Activated T-helper 17 cell treated with anti-CD3 and anti-CD28 coated beads, Interleukin-2, amount 50 U/mL, for 72 hours (primary cell): ENCODE measurements at regions not wholly inside any gene's neighbourhood (a gene's known extent, or its start where the extent isn't known, plus 50 kb on each side); places are given as distances from the start of the nearest gene placed in this dataset.
"Not testable (repeated sequence)": the region's sequence is repeated elsewhere in the genome, so short reads cannot be mapped to it uniquely, and the experiment has no call there.

Experiments
- ATAC-seq: fragments of 150-1000 bp; cut with Tn5 transposase; replicated peaks from 2 replicates; pipeline ENCODE4 v1.10.0; 2021; ENCODE audit warnings: mild to moderate bottlenecking, moderate library complexity
- H3K27ac Mint-ChIP-seq: one replicate; pipeline ENCODE4 v1.8.0; 2022; ENCODE audit warnings: mixed read lengths
- H3K27me3 Mint-ChIP-seq: one replicate; pipeline ENCODE4 v1.8.0; 2022; ENCODE audit warnings: mixed read lengths
- H3K36me3 Mint-ChIP-seq: one replicate; pipeline ENCODE4 v1.8.0; 2022; ENCODE audit warnings: low read depth, mild to moderate bottlenecking, mixed read lengths
- H3K4me1 Mint-ChIP-seq: one replicate; pipeline ENCODE4 v1.8.0; 2022; ENCODE audit warnings: mixed read lengths
- H3K4me3 Mint-ChIP-seq: one replicate; pipeline ENCODE4 v1.8.0; 2022; ENCODE audit warnings: mild to moderate bottlenecking, mixed read lengths
- H3K9me3 Mint-ChIP-seq: one replicate; pipeline ENCODE4 v1.8.0; 2022; ENCODE audit warnings: mixed read lengths

DNA sequence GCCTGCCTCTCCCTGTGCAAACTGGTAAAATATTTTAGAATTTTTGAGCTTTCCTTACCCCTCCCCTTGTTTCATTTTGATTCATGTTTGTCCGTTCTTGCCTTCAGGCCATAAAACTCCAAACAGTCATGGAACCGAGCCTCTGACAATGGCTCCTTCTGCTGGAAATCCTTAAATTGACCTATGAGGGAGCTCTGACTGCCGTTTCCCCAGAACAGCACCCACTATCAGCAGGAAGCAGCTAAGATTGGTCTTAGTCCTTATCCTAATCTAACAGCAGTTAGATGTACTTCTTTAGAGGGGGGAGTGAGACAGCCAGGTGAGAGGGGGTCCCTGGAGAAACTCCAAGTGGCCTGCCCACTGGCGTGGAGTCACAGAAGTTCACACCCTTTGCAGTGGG is 106.7 kb downstream of the FAM174A start:
- Mint-ChIP-seq H3K27ac (no peak overlapping the region), H3K36me3 (no peaks in the 10 kb centered on the region), H3K4me1 (no peaks in the 10 kb centered on the region), H3K4me3 (no peak overlapping the region), H3K27me3 (no peaks in the 10 kb centered on the region), H3K9me3 (no peaks in the 10 kb centered on the region)
- no peak for ATAC-seq

DNA sequence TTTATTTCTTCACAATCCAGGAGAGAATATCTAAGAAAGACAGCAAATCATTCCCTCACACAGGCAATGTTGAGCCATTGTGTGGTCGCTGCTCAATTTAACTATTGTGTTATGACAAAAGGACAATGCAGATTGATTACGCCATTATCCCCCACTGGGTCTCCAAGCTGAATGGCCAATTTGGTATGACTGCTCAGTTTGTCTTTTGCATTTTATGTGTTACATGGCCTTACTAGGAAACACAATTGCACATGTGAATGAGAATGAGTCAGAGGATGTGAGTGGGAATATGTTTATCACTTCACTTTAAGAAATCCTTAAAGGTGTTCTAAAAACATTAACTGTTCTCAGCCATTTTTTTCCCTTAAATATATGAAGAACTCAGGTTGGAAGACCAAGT is 108.3 kb downstream of the FAM174A start:
- no peaks in the 10 kb centered on the region for H3K36me3 Mint-ChIP-seq
- no peak overlapping the region for H3K4me3 Mint-ChIP-seq
- H3K4me1 Mint-ChIP-seq = peaks cover 5% of the 10 kb centered on the region
- no peak for ATAC-seq
- no peak overlapping the region for H3K27ac Mint-ChIP-seq
- no peaks in the 10 kb centered on the region for H3K27me3 Mint-ChIP-seq
- no peaks in the 10 kb centered on the region for H3K9me3 Mint-ChIP-seq

DNA sequence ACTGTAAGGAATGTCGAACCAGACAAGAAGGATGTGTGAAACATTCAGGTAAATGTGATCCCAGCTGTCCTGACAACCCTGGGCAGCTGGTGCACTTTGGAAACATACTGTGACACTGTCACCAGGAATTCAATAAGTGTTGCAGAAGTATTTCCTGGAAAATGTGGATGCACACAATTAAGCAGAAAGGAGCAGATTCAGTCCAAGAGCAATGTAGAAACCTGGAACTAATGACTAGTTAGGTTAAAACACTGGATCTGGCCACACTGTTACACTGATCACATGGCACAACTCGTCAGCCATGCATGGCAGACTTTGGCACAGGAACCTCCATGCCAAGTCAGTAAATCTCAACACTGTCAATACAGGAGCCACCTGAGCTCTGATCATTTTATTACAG is 109.0 kb downstream of the FAM174A start:
- H3K4me1 Mint-ChIP-seq = peaks cover 5% of the 10 kb centered on the region
- H3K27ac Mint-ChIP-seq = no peak overlapping the region
- H3K27me3 Mint-ChIP-seq = no peaks in the 10 kb centered on the region
- no peak overlapping the region for H3K4me3 Mint-ChIP-seq
- H3K36me3 Mint-ChIP-seq = no peaks in the 10 kb centered on the region
- ATAC-seq = no peak
- no peaks in the 10 kb centered on the region for H3K9me3 Mint-ChIP-seq

DNA sequence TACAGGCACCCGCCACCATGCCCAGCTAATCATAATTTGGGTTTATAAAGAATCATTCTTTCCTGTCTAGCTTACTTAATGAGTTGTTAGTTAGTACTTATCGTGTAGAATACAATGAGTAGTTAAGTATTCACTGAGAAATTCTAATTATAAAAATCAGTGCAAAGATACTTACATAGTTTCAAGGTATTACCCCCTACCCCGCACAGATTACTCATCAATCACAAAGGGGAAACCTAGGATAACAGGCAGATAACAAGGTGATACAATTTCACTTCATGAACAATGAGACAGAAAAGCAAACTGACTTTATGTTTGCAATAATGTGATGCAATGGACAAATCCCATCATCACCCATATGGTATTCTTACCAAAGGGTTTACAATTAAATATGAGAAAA is 109.6 kb downstream of the FAM174A start:
- ATAC-seq = no peak
- Mint-ChIP-seq H3K36me3 (no peaks in the 10 kb centered on the region), H3K27ac (no peak overlapping the region), H3K4me1 (peaks cover 5% of the 10 kb centered on the region), H3K4me3 (no peak overlapping the region), H3K27me3 (no peaks in the 10 kb centered on the region), H3K9me3 (no peaks in the 10 kb centered on the region)

- H3K27me3 Mint-ChIP-seq = no peaks in the 10 kb centered on the region
- no peak overlapping the region for H3K4me3 Mint-ChIP-seq
- H3K27ac Mint-ChIP-seq = no peak overlapping the region
- no peaks in the 10 kb centered on the region for H3K9me3 Mint-ChIP-seq
- no peaks in the 10 kb centered on the region for H3K36me3 Mint-ChIP-seq
- H3K4me1 Mint-ChIP-seq = peaks cover 5% of the 10 kb centered on the region
- ATAC-seq = no peak
These were observed 110.8 kb downstream of the FAM174A start for GRCh38 chr5:100646011-100646410.

DNA sequence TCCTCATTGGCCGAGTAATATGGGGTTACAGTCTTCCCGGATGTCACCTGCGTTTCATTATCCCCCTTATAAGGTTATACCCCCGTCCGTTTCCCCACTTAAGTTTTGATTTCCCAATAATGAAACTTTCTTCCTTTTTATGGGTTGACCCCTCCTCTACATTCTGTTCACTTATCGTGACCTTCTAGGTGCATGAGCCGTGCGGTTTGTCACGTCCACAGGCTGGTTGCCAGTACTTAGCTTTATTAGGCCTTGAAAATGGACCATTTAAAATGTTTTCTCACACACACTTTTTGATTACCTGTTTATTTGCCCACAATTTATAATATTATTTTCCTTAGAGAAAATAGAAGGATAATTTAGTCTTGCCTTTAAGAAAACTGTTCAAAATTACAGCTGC is 111.5 kb downstream of the FAM174A start:
- Mint-ChIP-seq H3K27ac (no peak overlapping the region), H3K27me3 (no peaks in the 10 kb centered on the region), H3K4me1 (peaks cover 5% of the 10 kb centered on the region), H3K36me3 (no peaks in the 10 kb centered on the region), H3K4me3 (no peak overlapping the region), H3K9me3 (no peaks in the 10 kb centered on the region)
- ATAC-seq = no peak

- Mint-ChIP-seq H3K9me3 (no peaks in the 10 kb centered on the region), H3K4me3 (peak overlapping the region; percentile 58), H3K36me3 (no peaks in the 10 kb centered on the region), H3K27me3 (no peaks in the 10 kb centered on the region), H3K27ac (peak overlapping the region; percentile 46), H3K4me1 (peaks cover 5% of the 10 kb centered on the region)
- ATAC-seq = peak; percentile 74
These were observed 112.5 kb downstream of the FAM174A start for GRCh38 chr5:100647461-100648230.

DNA sequence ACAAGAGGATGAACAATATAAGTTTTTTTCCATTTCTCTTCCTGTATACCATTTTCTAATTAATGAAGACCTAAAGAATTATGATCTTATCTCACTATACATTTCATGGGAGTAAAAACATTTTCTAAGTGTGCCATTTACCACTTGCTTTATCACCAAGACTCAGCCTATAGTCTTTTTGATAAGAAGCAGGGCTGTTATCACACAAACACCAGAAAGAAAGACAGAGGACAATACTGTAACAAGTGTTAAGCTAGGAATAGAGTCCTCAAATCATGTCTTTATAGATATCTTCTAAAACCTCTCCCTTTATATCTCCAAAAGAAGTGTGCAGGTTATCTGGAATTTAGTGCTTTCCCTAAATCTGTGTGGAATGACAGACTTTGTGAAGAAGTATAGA is 119.7 kb downstream of the FAM174A start:
- Mint-ChIP-seq H3K4me1 (no peaks in the 10 kb centered on the region), H3K27me3 (no peaks in the 10 kb centered on the region), H3K9me3 (no peaks in the 10 kb centered on the region), H3K27ac (no peak overlapping the region), H3K4me3 (no peak overlapping the region), H3K36me3 (no peaks in the 10 kb centered on the region)
- no peak for ATAC-seq

DNA sequence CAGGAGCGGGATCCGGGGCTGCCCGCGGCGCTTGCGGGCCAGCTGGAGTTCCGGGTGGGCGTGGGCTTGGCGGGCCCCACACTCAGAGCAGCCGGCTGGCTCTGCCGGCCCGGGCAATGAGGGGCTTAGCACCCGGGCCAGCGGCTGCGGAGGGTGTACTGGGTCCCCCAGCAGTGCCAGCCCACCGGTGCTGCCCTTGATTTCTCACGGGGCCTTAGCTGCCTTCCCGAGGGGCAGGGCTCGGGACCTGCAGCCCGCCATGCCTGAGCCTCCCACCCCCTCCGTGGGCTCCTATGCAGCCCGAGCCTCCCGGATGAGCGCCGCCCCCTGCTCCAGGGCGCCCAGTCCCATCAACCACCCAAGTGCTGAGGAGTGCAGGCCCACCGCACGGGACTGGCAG is 121.6 kb downstream of the FAM174A start:
- ATAC-seq, H3K27ac Mint-ChIP-seq, H3K36me3 Mint-ChIP-seq, H3K4me3 Mint-ChIP-seq, H3K4me1 Mint-ChIP-seq, H3K9me3 Mint-ChIP-seq, H3K27me3 Mint-ChIP-seq: not testable (repeated sequence)

- Mint-ChIP-seq H3K27ac (no peak overlapping the region), H3K4me1 (no peaks in the 10 kb centered on the region), H3K9me3 (no peaks in the 10 kb centered on the region), H3K27me3 (no peaks in the 10 kb centered on the region), H3K4me3 (no peak overlapping the region), H3K36me3 (no peaks in the 10 kb centered on the region)
- ATAC-seq = no peak
These were observed 124.1 kb downstream of the FAM174A start for GRCh38 chr5:100659080-100659795.

- no peaks in the 10 kb centered on the region for H3K9me3 Mint-ChIP-seq
- peaks cover 8% of the 10 kb centered on the region for H3K4me1 Mint-ChIP-seq
- no peaks in the 10 kb centered on the region for H3K27me3 Mint-ChIP-seq
- no peak overlapping the region for H3K4me3 Mint-ChIP-seq
- no peak overlapping the region for H3K27ac Mint-ChIP-seq
- ATAC-seq = no peak
- H3K36me3 Mint-ChIP-seq = no peaks in the 10 kb centered on the region
These were observed 129.0 kb downstream of the FAM174A start for GRCh38 chr5:100664140-100664539.

GRCh38 chr5:100667161-100667630 is 132.0 kb downstream of the FAM174A start:
- Mint-ChIP-seq H3K27ac (peak overlapping the region; percentile 67), H3K27me3 (no peaks in the 10 kb centered on the region), H3K4me3 (peak overlapping the region; percentile 8), H3K9me3 (peaks cover 4% of the 10 kb centered on the region), H3K4me1 (peaks cover 8% of the 10 kb centered on the region), H3K36me3 (no peaks in the 10 kb centered on the region)
- peak; percentile 88 for ATAC-seq

DNA sequence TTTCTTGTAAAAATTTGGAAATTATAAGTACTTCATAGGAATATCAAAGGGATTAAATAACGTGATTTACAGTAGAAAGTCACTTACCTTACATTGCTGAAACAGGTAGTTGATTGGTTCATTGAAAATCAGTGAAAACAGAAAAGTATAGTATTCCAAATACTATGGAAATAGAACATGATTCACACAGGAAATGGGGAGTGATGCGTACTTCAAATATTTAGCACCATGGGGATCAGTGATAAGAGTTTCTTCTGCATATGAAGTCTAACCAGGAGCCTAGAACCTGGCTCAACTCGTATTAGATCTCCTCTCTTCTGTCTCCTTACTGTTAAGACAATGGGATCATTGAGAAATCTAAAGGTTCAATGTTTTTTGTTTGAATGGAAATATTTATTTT is 133.3 kb downstream of the FAM174A start:
- no peak overlapping the region for H3K4me3 Mint-ChIP-seq
- H3K36me3 Mint-ChIP-seq = no peaks in the 10 kb centered on the region
- H3K27ac Mint-ChIP-seq = no peak overlapping the region
- peaks cover 8% of the 10 kb centered on the region for H3K4me1 Mint-ChIP-seq
- H3K9me3 Mint-ChIP-seq = peaks cover 4% of the 10 kb centered on the region
- ATAC-seq = no peak
- H3K27me3 Mint-ChIP-seq = no peaks in the 10 kb centered on the region

- no peak for ATAC-seq
- Mint-ChIP-seq H3K9me3 (peaks cover 10% of the 10 kb centered on the region), H3K27ac (no peak overlapping the region), H3K36me3 (no peaks in the 10 kb centered on the region), H3K4me1 (no peaks in the 10 kb centered on the region), H3K27me3 (no peaks in the 10 kb centered on the region), H3K4me3 (no peak overlapping the region)
These were observed 141.8 kb downstream of the FAM174A start for GRCh38 chr5:100676817-100677631.
